Brain microvascular endothelial cell (primary cell): ENCODE measurements at regions not wholly inside any gene's neighbourhood (a gene's known extent, or its start where the extent isn't known, plus 50 kb on each side); places are given as distances from the start of the nearest gene placed in this dataset.

Experiments
- DNase-seq: peaks from one replicate; pipeline ENCODE4 v3.0.0-alpha.2; 2020
- H3K27ac ChIP-seq: fragments of 250-450 bp; sonication (Bioruptor Pico); 2 replicates; pipeline ENCODE4 v1.5.1; 2020; ENCODE audit warnings: mild to moderate bottlenecking, moderate library complexity
- H3K27me3 ChIP-seq: fragments of 250-450 bp; sonication (Bioruptor Pico); replicated peaks from 2 replicates; pipeline ENCODE4 v1.5.1; 2020; ENCODE audit warnings: mild to moderate bottlenecking
- H3K36me3 ChIP-seq: fragments of 250-450 bp; sonication (Bioruptor Pico); replicated peaks from 2 replicates; pipeline ENCODE4 v1.5.1; 2020; ENCODE audit warnings: mild to moderate bottlenecking
- H3K4me3 ChIP-seq: 2 replicates; pipeline ENCODE4 v1.5.1; 2011; ENCODE audit warnings: low read depth, mild to moderate bottlenecking, control low read depth, low read length, moderate library complexity
- CTCF ChIP-seq: IDR thresholded peaks from 2 replicates; pipeline ENCODE4 v1.5.1; 2011; ENCODE audit warnings: low read depth, mild to moderate bottlenecking, moderate library complexity, low read length, control low read depth, inconsistent platforms; ENCODE audit errors: missing control alignments
- in situ Hi-C: cut with HindIII; loops from 2 replicates; pipeline ENCODE4 v1.10.0; 2017; ENCODE audit warnings: low sequenced_read_pairs, low pct_ligation_motif_present

- no peak overlapping the region for H3K4me3 ChIP-seq
- in situ Hi-C loops = no loop called here
- H3K27ac ChIP-seq = no peak overlapping the region
- no peak for DNase-seq
- no peaks in the 10 kb centered on the region for H3K27me3 ChIP-seq
- no peak for TF ChIP-seq CTCF
- H3K36me3 ChIP-seq = peaks cover 46% of the 10 kb centered on the region
These were observed 77.4 kb downstream of the NCOR2 start for GRCh38 chr12:124489915-124490583.

GRCh38 chr12:124489220-124489619 is 78.2 kb downstream of the NCOR2 start:
- H3K27ac ChIP-seq = no peak overlapping the region
- in situ Hi-C loops = no loop called here
- no peaks in the 10 kb centered on the region for H3K27me3 ChIP-seq
- H3K36me3 ChIP-seq = peaks cover 47% of the 10 kb centered on the region
- TF ChIP-seq CTCF = no peak
- no peak overlapping the region for H3K4me3 ChIP-seq
- no peak for DNase-seq

GRCh38 chr12:124488520-124488919 is 78.9 kb downstream of the NCOR2 start:
- TF ChIP-seq CTCF = no peak
- peaks cover 49% of the 10 kb centered on the region for H3K36me3 ChIP-seq
- no peaks in the 10 kb centered on the region for H3K27me3 ChIP-seq
- H3K27ac ChIP-seq = no peak overlapping the region
- H3K4me3 ChIP-seq = no peak overlapping the region
- DNase-seq = no peak
- in situ Hi-C loops = no loop called here

- in situ Hi-C loops = no loop called here
- no peak for DNase-seq
- Histone ChIP-seq H3K36me3 (peaks cover 51% of the 10 kb centered on the region), H3K27ac (no peak overlapping the region), H3K27me3 (no peaks in the 10 kb centered on the region), H3K4me3 (no peak overlapping the region)
- no peak for TF ChIP-seq CTCF
These were observed 79.6 kb downstream of the NCOR2 start for GRCh38 chr12:124487834-124488165.

GRCh38 chr12:124487066-124487833 is 80.2 kb downstream of the NCOR2 start:
- Histone ChIP-seq H3K27ac (no peak overlapping the region), H3K36me3 (peaks cover 54% of the 10 kb centered on the region), H3K4me3 (no peak overlapping the region), H3K27me3 (no peaks in the 10 kb centered on the region)
- DNase-seq = no peak
- TF ChIP-seq CTCF = no peak
- in situ Hi-C loops = no loop called here
